Neural cell (in vitro differentiated cells): ENCODE measurements at regions not wholly inside any gene's neighbourhood (a gene's known extent, or its start where the extent isn't known, plus 50 kb on each side); places are given as distances from the start of the nearest gene placed in this dataset.

Experiments
- H2AFZ ChIP-seq: fragments of 200-600, 300-800 bp; sonication (generic), shearing (Covaris generic); 2 replicates; pipeline ENCODE4 v1.6.0; 2014; ENCODE audit warnings: low read depth, mild to moderate bottlenecking, antibody characterized with exemption, low read length, moderate library complexity
- H3F3A ChIP-seq: fragments of 200-600 bp; shearing (Covaris generic); 2 replicates; pipeline ENCODE4 v1.6.1; 2016; ENCODE audit warnings: mild to moderate bottlenecking, moderate library complexity, mixed read lengths, antibody characterized with exemption, low read length; ENCODE audit not compliant: insufficient read depth, poor library complexity, severe bottlenecking
- H3K27ac ChIP-seq: fragments of 200-600, 300-800 bp; sonication (generic), shearing (Covaris generic); 2 replicates; pipeline ENCODE4 v1.5.1; 2014; ENCODE audit warnings: mild to moderate bottlenecking, low read length, moderate library complexity
- H3K27me3 ChIP-seq: fragments of 300-800, 200-600 bp; sonication (generic), shearing (Covaris generic); 2 replicates; pipeline ENCODE4 v1.6.0; 2014; ENCODE audit warnings: mild to moderate bottlenecking, low read depth, low read length, moderate library complexity; ENCODE audit not compliant: insufficient read depth
- H3K36me3 ChIP-seq: fragments of 300-800, 200-600 bp; sonication (generic), shearing (Covaris generic); 2 replicates; pipeline ENCODE4 v1.5.1; 2014; ENCODE audit warnings: mild to moderate bottlenecking, antibody characterized with exemption, low read length, moderate library complexity; ENCODE audit not compliant: insufficient read depth
- H3K4me2 ChIP-seq: fragments of 300-800, 200-600 bp; sonication (generic), shearing (Covaris generic); 2 replicates; pipeline ENCODE4 v1.6.0; 2014; ENCODE audit warnings: mild to moderate bottlenecking, low read length
- H3K4me3 ChIP-seq: fragments of 300-800, 200-600 bp; sonication (generic), shearing (Covaris generic); 2 replicates; pipeline ENCODE4 v1.5.1; 2014; ENCODE audit warnings: mild to moderate bottlenecking, low read length, moderate library complexity
- H3K79me2 ChIP-seq: fragments of 200-600 bp; shearing (Covaris generic); replicated peaks from 2 replicates; pipeline ENCODE4 v1.6.0; 2014; ENCODE audit warnings: mild to moderate bottlenecking, low read length, moderate library complexity; ENCODE audit not compliant: insufficient read depth
- H3K9ac ChIP-seq: fragments of 300-800, 200-600 bp; sonication (generic), shearing (Covaris generic); 2 replicates; pipeline ENCODE4 v1.6.1; 2016; ENCODE audit warnings: mild to moderate bottlenecking, low read length, mixed read lengths
- H3K9me2 ChIP-seq: fragments of 200-600 bp; shearing (Covaris generic); 2 replicates; pipeline ENCODE4 v1.6.1; 2016; ENCODE audit warnings: mild to moderate bottlenecking, low read length, mixed read lengths; ENCODE audit not compliant: insufficient read depth
- H3K9me3 ChIP-seq: fragments of 200-600, 300-800 bp; sonication (generic), shearing (Covaris generic); 2 replicates; pipeline ENCODE4 v1.6.1; 2016; ENCODE audit warnings: mild to moderate bottlenecking, mixed run types, low read length, moderate library complexity, mixed read lengths
- H4K20me1 ChIP-seq: fragments of 200-600 bp; shearing (Covaris generic); 2 replicates; pipeline ENCODE4 v1.6.1; 2016; ENCODE audit warnings: mild to moderate bottlenecking, mixed run types; ENCODE audit not compliant: insufficient read depth
- CTCF ChIP-seq: fragments of 450-650 bp; IDR thresholded peaks from 2 replicates; pipeline ENCODE4 v1.5.1; 2014; ENCODE audit warnings: antibody characterized with exemption, mild to moderate bottlenecking, moderate library complexity; ENCODE audit not compliant: poor library complexity, severe bottlenecking
- EP300 ChIP-seq: fragments of 450-650 bp; conservative IDR thresholded peaks from 2 replicates; pipeline ENCODE4 v1.6.1; 2014; ENCODE audit warnings: antibody characterized with exemption, mild to moderate bottlenecking, moderate library complexity; ENCODE audit not compliant: poor library complexity, severe bottlenecking
- EZH2 ChIP-seq: fragments of 200-600, 300-800 bp; shearing (Covaris generic), sonication (generic); IDR thresholded peaks from 2 replicates; pipeline ENCODE4 v1.6.1; 2014; ENCODE audit warnings: antibody characterized with exemption, low read length, borderline replicate concordance, mild to moderate bottlenecking; ENCODE audit not compliant: insufficient read depth, poor library complexity, severe bottlenecking
- MXI1 ChIP-seq: fragments of 450-650 bp; conservative IDR thresholded peaks from 2 replicates; pipeline ENCODE4 v1.6.1; 2014; ENCODE audit warnings: antibody characterized with exemption, mild to moderate bottlenecking; ENCODE audit not compliant: poor library complexity, severe bottlenecking
- POLR2AphosphoS5 ChIP-seq: IDR thresholded peaks from 2 replicates; pipeline ENCODE4 v1.6.1; 2012
- RAD21 ChIP-seq: fragments of 450-650 bp; conservative IDR thresholded peaks from 2 replicates; pipeline ENCODE4 v1.6.1; 2014; ENCODE audit warnings: antibody characterized with exemption, mild to moderate bottlenecking, moderate library complexity
- REST ChIP-seq: IDR thresholded peaks from 2 replicates; pipeline ENCODE4 v1.6.1; 2012; ENCODE audit warnings: borderline replicate concordance
- SMC3 ChIP-seq: fragments of 450-650 bp; conservative IDR thresholded peaks from 2 replicates; pipeline ENCODE4 v1.6.1; 2014; ENCODE audit warnings: antibody characterized with exemption, mild to moderate bottlenecking, moderate library complexity; ENCODE audit not compliant: poor library complexity
- TAF1 ChIP-seq: IDR thresholded peaks from 2 replicates; pipeline ENCODE4 v1.6.1; 2012; ENCODE audit warnings: low read depth

- no peaks in the 10 kb centered on the region for H3F3A ChIP-seq
- no peak overlapping the region for H3K4me3 ChIP-seq
- no peak overlapping the region for H3K4me2 ChIP-seq
- TF ChIP-seq MXI1 = no peak
- no peaks in the 10 kb centered on the region for H3K27me3 ChIP-seq
- no peaks in the 10 kb centered on the region for H3K9me2 ChIP-seq
- no peak overlapping the region for H2AFZ ChIP-seq
- no peaks in the 10 kb centered on the region for H3K36me3 ChIP-seq
- no peaks in the 10 kb centered on the region for H3K79me2 ChIP-seq
- H4K20me1 ChIP-seq = no peaks in the 10 kb centered on the region
- no peaks in the 10 kb centered on the region for H3K9me3 ChIP-seq
- H3K9ac ChIP-seq = no peak overlapping the region
- no peak overlapping the region for H3K27ac ChIP-seq
These were observed 1973.0 kb upstream of the AGA start for GRCh38 chr4:179415037-179415846.

- H3K27me3 ChIP-seq = no peaks in the 10 kb centered on the region
- H3K9me3 ChIP-seq = no peaks in the 10 kb centered on the region
- no peak overlapping the region for H3K27ac ChIP-seq
- no peak overlapping the region for H3K9ac ChIP-seq
- no peak overlapping the region for H3K4me2 ChIP-seq
- H3K4me3 ChIP-seq = no peak overlapping the region
- H3K79me2 ChIP-seq = no peaks in the 10 kb centered on the region
- no peaks in the 10 kb centered on the region for H3F3A ChIP-seq
- no peak overlapping the region for H2AFZ ChIP-seq
- no peaks in the 10 kb centered on the region for H3K36me3 ChIP-seq
- no peak for TF ChIP-seq TAF1
- no peak for TF ChIP-seq RAD21
- no peak for TF ChIP-seq EZH2
- TF ChIP-seq POLR2AphosphoS5 = no peak
- TF ChIP-seq SMC3 = no peak
- no peaks in the 10 kb centered on the region for H4K20me1 ChIP-seq
- H3K9me2 ChIP-seq = no peaks in the 10 kb centered on the region
These were observed 1973.6 kb upstream of the AGA start for GRCh38 chr4:179415847-179416223.

GRCh38 chr4:179417357-179417756, 1975.1 kb upstream of the AGA start:
- Histone ChIP-seq H3K9me2 (no peaks in the 10 kb centered on the region), H3K36me3 (no peaks in the 10 kb centered on the region), H3K4me3 (no peak overlapping the region), H4K20me1 (no peaks in the 10 kb centered on the region), H2AFZ (no peak overlapping the region), H3K9ac (no peak overlapping the region), H3K27me3 (no peaks in the 10 kb centered on the region), H3K9me3 (no peaks in the 10 kb centered on the region), H3K79me2 (no peaks in the 10 kb centered on the region), H3F3A (no peaks in the 10 kb centered on the region), H3K4me2 (no peak overlapping the region), H3K27ac (no peak overlapping the region)
- no peak for TF ChIP-seq SMC3
- no peak for TF ChIP-seq CTCF
- no peak for TF ChIP-seq REST
- no peak for TF ChIP-seq MXI1
- no peak for TF ChIP-seq RAD21
- TF ChIP-seq EZH2 = no peak
- TF ChIP-seq EP300 = no peak
